ENCODE measurements at regions not wholly inside any gene's neighbourhood (a gene's known extent, or its start where the extent isn't known, plus 50 kb on each side); places are given as distances from the start of the nearest gene placed in this dataset.
"Not testable (repeated sequence)": the region's sequence is repeated elsewhere in the genome, so short reads cannot be mapped to it uniquely, and the experiment has no call there.

DNA sequence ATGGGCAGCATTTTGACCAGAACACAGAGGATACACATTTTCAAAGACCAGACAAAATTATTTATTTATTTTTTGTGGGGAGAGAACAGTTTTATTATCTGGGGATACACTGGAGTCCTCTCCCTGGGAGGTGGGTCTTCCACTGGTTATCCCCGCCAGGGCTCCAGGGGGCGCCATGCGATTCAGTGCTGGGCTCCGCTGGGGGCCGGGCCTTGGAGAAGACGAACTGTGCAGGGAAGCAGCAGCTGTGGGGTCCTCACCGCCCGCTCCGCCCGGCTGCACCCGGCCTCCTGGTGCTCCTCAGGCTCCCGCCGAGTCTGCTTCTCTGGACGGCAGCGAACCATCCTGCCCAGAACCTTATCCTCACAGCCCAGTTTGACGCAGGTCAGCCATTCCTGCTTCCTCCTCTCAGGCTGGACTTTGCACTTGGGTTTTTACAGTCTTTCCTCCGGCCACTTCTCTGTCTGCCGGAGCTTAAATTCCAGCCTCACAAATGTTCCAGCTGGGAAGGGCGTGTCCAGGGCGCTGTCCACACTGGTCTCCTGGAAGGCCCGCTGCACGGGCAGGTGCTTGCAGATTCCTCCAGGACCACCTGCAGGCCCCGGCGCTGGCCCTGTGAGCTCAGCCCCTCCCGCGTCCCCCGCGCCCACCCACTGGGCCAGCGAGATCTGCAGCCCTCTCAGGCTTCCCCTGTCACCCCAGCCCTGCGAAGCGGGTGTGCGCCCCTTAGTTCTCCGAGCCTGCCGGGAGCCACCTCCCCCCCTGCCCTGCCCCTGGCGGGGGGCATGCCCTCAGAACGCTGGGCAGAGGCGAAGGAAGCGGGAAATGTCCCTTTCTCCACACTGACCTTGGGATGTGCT is 1830.0 kb upstream of the DEFB115 start:
- Histone ChIP-seq H3K4me3 (ENCODE audit: low read depth, low read length) (peak overlapping the region; percentile 69), H3K27me3 (peaks cover 7% of the 10 kb centered on the region), H3K36me3 (no peaks in the 10 kb centered on the region), H3K4me1 (no peaks in the 10 kb centered on the region), H3K9me3 (no peaks in the 10 kb centered on the region)
- TF ChIP-seq, protein P1, sequence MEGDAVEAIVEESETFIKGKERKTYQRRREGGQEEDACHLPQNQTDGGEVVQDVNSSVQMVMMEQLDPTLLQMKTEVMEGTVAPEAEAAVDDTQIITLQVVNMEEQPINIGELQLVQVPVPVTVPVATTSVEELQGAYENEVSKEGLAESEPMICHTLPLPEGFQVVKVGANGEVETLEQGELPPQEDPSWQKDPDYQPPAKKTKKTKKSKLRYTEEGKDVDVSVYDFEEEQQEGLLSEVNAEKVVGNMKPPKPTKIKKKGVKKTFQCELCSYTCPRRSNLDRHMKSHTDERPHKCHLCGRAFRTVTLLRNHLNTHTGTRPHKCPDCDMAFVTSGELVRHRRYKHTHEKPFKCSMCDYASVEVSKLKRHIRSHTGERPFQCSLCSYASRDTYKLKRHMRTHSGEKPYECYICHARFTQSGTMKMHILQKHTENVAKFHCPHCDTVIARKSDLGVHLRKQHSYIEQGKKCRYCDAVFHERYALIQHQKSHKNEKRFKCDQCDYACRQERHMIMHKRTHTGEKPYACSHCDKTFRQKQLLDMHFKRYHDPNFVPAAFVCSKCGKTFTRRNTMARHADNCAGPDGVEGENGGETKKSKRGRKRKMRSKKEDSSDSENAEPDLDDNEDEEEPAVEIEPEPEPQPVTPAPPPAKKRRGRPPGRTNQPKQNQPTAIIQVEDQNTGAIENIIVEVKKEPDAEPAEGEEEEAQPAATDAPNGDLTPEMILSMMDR (IDR thresholded peaks at IDR 0.05; ENCODE audit: low read depth, low read length), result peak; percentile 69
- DNase-seq, result peak; percentile 86

DNA sequence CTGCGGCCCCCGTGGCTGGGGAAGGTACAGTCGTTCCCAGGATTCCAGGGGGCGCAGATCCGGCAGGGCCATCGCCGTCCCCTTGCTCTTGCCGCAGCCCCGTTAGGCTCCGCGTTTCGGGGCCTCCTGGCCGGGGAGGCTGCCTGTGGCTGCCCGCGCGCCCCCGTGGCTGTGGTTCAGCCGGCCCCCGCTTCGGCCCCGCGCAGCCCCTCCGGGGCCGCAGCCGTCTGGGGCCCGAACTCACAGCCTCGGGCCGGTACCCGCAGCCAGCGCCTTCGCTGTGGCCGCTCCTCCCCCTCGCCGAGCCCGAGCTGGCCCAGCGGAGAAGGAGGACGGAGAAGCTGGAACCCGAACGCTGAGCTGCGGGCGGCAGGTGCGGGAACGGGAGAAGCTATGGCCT is 1826.9 kb upstream of the DEFB115 start:
- 0 out of 2 replicates have a peak overlapping the region, but pooled peaks have one; percentile 8 for H3K4me3 ChIP-seq (ENCODE audit: low read depth, low read length)
- H3K9me3 ChIP-seq, result no peaks in the 10 kb centered on the region
- TF ChIP-seq, protein P1 (IDR thresholded peaks at IDR 0.05; ENCODE audit: low read depth, low read length), result no peak
- no peaks in the 10 kb centered on the region for H3K4me1 ChIP-seq
- no peak for DNase-seq
- H3K27me3 ChIP-seq, result peaks cover 7% of the 10 kb centered on the region
- H3K36me3 ChIP-seq, result no peaks in the 10 kb centered on the region

DNA sequence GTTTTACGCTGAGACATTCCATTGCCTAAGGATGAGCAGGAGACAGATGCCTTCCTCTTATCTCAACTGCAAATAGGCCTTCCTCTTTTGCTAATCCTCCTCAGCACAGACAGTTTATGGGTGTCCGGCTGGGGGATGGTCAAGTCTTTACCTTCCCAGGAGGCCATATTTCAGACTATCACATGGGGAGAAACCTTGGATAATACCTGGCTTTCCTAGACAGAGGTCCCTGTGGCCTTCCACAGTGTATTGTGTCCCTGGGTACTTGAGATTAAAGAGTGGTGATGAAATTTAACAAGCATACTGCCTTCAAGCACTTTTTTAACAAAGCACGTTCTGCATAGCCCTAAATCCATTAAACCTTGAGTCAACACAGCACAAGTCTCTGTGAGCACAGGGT is 1816.7 kb upstream of the DEFB115 start:
- not testable (repeated sequence) for H3K9me3 ChIP-seq; H3K4me1 ChIP-seq; H3K27me3 ChIP-seq; DNase-seq; H3K36me3 ChIP-seq; H3K4me3 ChIP-seq (ENCODE audit: low read depth, low read length)

DNA sequence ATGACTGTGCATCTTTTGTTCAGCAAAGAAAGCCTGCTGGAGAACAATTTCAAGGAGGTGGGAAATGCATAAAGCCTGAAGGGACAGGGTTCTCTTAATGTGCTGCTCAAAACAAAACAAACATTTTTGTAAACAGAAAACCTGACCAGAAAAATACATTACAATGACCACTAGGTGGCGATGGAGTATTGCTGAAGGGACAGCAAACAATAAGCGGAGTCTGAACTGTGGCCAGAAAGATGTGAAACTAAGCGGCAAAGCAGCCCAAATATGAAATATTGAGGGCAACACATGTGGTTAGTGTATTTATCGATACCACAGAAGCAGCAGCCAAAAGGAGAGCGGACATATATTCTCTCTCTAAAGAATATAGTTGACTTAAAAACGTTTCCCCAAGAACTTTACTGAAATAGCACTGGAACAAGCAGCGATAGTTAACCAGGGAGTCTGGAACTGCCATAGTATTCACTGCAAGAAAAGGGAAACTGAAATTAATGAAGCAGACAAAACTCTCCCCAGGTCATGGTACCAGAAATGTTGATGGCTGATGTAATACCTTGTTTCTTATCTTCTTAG is 1814.2 kb upstream of the DEFB115 start:
- not testable (repeated sequence) for H3K27me3 ChIP-seq, H3K9me3 ChIP-seq, H3K36me3 ChIP-seq, H3K4me1 ChIP-seq
- peak overlapping the region; percentile 27; the same call in 1 of the 2 replicates for H3K4me3 ChIP-seq (ENCODE audit: low read depth, low read length)
- TF ChIP-seq, protein P1 (IDR thresholded peaks at IDR 0.05; ENCODE audit: low read depth, low read length), result peak; percentile 75
- peak; percentile 43 for DNase-seq

DNA sequence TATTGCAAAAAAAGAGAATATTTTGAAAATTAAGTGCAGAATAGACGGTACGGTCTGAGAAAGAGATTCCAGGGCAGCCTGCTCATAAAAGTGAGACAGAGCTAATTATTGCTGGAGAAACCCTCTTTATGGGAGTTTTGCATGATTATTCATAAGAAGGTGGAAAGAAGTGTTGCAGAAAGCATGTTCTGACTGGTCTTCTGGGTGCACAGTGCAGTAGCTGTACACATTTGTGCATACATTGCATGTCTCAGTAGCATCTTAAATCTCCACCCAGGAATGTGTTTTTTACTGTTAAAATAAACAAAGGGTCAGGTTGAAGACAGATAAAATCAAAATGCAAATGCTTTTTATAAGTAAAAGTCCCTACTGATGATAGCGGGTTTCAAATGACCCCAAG is 1813.6 kb upstream of the DEFB115 start:
- TF ChIP-seq, protein P1 (IDR thresholded peaks at IDR 0.05; ENCODE audit: low read depth, low read length), result no peak
- H3K9me3 ChIP-seq, result no peaks in the 10 kb centered on the region
- H3K36me3 ChIP-seq, result no peaks in the 10 kb centered on the region
- no peaks in the 10 kb centered on the region for H3K4me1 ChIP-seq
- H3K27me3 ChIP-seq, result no peaks in the 10 kb centered on the region
- no peak overlapping the region for H3K4me3 ChIP-seq (ENCODE audit: low read depth, low read length)
- no peak for DNase-seq

DNA sequence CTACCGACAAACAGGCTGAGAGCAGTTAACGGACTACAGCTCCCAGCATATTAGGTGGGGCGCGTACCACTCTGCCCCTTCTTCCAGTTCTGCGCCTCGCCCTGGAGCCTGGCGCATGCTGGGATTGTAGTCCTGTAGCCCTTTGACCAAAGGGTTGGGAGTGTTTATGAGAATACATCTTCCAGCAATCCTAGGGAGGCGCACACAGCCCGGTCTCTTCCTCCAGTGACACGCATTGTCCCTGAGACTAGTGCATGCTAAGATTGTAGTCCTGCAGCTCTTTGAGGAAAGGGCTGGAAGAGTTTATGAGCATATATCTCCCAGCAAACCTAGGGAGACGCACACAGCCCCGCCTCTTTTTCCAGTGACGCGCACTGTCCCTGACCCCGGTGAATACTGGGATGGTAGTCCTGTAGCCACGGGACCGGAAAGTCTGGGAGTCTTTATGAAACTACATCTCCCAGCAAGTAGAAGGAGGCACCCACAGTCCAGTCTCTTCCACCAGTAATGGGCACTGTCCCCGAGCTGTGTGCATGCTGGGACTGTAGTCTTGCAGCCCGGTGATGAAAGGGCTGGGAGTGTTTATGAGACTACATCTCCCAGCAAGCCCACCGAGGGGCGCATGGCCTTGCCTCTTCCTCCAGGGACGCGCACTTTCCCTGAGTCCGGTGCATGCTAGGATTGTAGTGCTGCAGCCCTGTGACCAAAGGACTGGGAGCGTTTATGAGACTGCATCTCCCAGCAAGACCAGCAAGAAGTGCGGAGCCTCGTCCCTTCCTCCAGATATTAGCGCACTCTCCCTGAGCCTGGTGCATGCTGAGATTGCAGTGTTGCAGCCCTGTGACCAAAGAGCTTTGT is 1812.2 kb upstream of the DEFB115 start:
- H3K4me3 ChIP-seq (ENCODE audit: low read depth, low read length), result peak overlapping the region; percentile 56

DNA sequence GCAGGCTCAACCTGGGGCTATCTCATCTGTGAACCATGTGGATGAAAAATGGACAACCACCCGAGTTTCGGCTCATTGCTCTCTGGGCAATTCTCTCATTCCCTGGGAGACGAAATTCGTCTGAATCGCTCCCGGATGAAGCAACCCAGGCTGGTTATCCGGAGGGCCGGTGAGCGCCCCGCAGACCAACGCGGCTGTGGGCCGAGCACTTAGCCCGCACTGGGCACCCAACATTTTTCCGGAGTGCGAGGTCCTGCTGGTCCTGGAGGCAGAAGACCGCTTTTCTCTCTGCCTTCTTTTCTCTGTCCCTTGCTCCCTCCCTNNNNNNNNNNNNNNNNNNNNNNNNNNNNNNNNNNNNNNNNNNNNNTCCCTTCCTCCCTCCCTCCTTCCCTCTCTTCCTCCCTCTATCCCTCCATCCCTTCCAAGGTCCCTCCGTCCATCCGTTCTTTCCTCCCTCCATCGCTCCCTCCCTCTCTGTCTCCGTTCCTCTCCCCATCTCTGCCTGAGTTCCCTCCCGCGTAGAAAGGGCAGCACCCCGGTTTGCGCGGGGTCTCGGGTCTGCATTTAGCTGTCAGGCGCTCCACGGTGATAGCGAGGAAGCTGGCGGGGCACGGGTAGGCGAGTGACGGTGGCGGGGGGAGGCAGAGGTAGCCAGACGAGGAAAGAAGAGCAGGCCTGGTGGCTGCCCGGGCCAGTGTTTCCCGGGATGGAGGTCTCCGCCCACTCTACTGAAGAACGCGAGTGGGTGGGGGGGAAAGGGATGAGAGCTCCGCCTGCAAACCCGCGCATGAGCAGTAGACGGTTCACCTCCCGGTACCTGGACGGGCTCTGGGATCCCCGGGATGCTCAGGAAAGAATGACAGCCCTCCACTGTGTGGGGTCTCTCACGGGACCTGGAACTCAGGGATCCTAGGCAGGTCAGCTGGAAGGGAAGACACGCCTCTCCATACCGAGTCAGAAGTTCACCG is 1809.7 kb upstream of the DEFB115 start:
- H3K36me3 ChIP-seq; H3K4me1 ChIP-seq; H3K4me3 ChIP-seq (ENCODE audit: low read depth, low read length); H3K9me3 ChIP-seq; DNase-seq; H3K27me3 ChIP-seq: not testable (repeated sequence)

More for the DNA sequence above, 1812.2 kb upstream of the DEFB115 start:
- DNase-seq, result peak; percentile 95
- not testable (repeated sequence) for H3K27me3 ChIP-seq, H3K4me1 ChIP-seq, H3K36me3 ChIP-seq, H3K9me3 ChIP-seq
